ENCODE measurements at regions not wholly inside any gene's neighbourhood (a gene's known extent, or its start where the extent isn't known, plus 50 kb on each side); places are given as distances from the start of the nearest gene placed in this dataset.

GRCh38 chr4:3852711-3853110 is 86.5 kb downstream of the ADRA2C start:
- no peak for TF ChIP-seq SUZ12 (IDR thresholded peaks at IDR 0.05; ENCODE audit: extremely low read depth, insufficient read depth, insufficient read length)
- no peak for TF ChIP-seq YY1 (IDR thresholded peaks at IDR 0.05; ENCODE audit: insufficient read depth, insufficient read length)
- TF ChIP-seq ZNF274 (IDR thresholded peaks at IDR 0.05; ENCODE audit: low read depth, low read length), result no peak

All from NT2/D1 (cell line).